SU-DHL-6 (cell line): ENCODE measurements at regions not wholly inside any gene's neighbourhood (a gene's known extent, or its start where the extent isn't known, plus 50 kb on each side); places are given as distances from the start of the nearest gene placed in this dataset.

Source experiments
- EZH2phosphoT487 ChIP-seq: fragments of 200-600 bp; sonication (generic), shearing (Covaris generic); conservative IDR thresholded peaks from 2 replicates; pipeline ENCODE4 v1.6.1; 2018; ENCODE audit warnings: mild to moderate bottlenecking, antibody characterized with exemption, low read length, moderate library complexity, mixed read lengths
- TF ChIP-seq, protein P1 (sequence below): fragments of 200-600 bp; sonication (generic); IDR thresholded peaks from one replicate; pipeline ENCODE4 v1.5.1; 2017; ENCODE audit warnings: antibody characterized with exemption, mild to moderate bottlenecking, low read length, moderate library complexity; ENCODE audit not compliant: insufficient read depth, poor library complexity, severe bottlenecking

DNA sequence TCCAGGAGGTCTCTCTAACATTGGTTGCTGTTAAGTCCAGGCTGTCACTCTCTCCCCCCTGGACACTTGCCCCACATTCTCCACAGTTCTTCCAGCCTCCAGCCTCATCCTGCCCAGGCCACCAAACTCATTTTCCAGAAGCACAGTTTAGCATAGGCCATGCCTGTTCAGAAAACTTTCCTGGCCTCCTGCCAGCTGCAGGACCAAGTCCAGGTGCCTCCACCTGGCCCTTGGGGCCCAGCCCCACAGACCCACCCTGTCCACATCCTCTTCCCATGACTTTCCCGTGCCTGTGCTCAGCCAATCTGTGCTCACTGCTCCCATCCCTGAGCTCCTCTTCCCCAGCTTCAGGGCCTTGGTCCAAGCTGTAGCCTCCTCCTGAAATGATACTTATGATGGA is 905.0 kb downstream of the UQCRFS1 start:
- TF ChIP-seq, protein P1, sequence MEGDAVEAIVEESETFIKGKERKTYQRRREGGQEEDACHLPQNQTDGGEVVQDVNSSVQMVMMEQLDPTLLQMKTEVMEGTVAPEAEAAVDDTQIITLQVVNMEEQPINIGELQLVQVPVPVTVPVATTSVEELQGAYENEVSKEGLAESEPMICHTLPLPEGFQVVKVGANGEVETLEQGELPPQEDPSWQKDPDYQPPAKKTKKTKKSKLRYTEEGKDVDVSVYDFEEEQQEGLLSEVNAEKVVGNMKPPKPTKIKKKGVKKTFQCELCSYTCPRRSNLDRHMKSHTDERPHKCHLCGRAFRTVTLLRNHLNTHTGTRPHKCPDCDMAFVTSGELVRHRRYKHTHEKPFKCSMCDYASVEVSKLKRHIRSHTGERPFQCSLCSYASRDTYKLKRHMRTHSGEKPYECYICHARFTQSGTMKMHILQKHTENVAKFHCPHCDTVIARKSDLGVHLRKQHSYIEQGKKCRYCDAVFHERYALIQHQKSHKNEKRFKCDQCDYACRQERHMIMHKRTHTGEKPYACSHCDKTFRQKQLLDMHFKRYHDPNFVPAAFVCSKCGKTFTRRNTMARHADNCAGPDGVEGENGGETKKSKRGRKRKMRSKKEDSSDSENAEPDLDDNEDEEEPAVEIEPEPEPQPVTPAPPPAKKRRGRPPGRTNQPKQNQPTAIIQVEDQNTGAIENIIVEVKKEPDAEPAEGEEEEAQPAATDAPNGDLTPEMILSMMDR: no peak
- no peak for TF ChIP-seq EZH2phosphoT487
